HL-60 (cell line): ENCODE measurements at regions not wholly inside any gene's neighbourhood (a gene's known extent, or its start where the extent isn't known, plus 50 kb on each side); places are given as distances from the start of the nearest gene placed in this dataset.

Source experiments
- DNase-seq, 2 experiments: peaks; one replicate each; pipeline ENCODE4 v3.0.0-alpha.2; 2010 to 2020; ENCODE audit warnings: low read depth in 1 of 2, low spot score in 1 of 2
- H3K27ac ChIP-seq: fragments of 250-450 bp; sonication (Bioruptor Pico); replicated peaks from 2 replicates; pipeline ENCODE4 v1.5.1; 2020; ENCODE audit warnings: mild to moderate bottlenecking, moderate library complexity
- H3K27me3 ChIP-seq: fragments of 250-450 bp; sonication (Bioruptor Pico); 2 replicates; pipeline ENCODE4 v1.5.1; 2021; ENCODE audit warnings: mild to moderate bottlenecking, moderate library complexity; ENCODE audit not compliant: insufficient read depth, poor library complexity, severe bottlenecking
- H3K4me3 ChIP-seq: replicated peaks from 2 replicates; pipeline ENCODE4 v1.5.1; 2011; ENCODE audit warnings: mild to moderate bottlenecking, control low read depth, low read length; ENCODE audit not compliant: insufficient read depth
- GABPA ChIP-seq: IDR thresholded peaks from 2 replicates; pipeline ENCODE4 v1.6.1; 2012; ENCODE audit warnings: low read depth
- POLR2AphosphoS5 ChIP-seq: IDR thresholded peaks from 2 replicates; pipeline ENCODE4 v1.6.1; 2012; ENCODE audit warnings: low read depth
- REST ChIP-seq: IDR thresholded peaks from 2 replicates; pipeline ENCODE4 v1.6.1; 2012; ENCODE audit warnings: low read depth; ENCODE audit not compliant: insufficient replicate concordance
- SPI1 ChIP-seq: IDR thresholded peaks from 2 replicates; pipeline ENCODE4 v1.6.1; 2012; ENCODE audit warnings: low read depth, mild to moderate bottlenecking, borderline replicate concordance
- TF ChIP-seq, protein P1 (sequence below): IDR thresholded peaks from one replicate; pipeline ENCODE4 v1.5.1; 2011; ENCODE audit warnings: low read length, control low read depth, inconsistent platforms; ENCODE audit not compliant: insufficient read depth

DNA sequence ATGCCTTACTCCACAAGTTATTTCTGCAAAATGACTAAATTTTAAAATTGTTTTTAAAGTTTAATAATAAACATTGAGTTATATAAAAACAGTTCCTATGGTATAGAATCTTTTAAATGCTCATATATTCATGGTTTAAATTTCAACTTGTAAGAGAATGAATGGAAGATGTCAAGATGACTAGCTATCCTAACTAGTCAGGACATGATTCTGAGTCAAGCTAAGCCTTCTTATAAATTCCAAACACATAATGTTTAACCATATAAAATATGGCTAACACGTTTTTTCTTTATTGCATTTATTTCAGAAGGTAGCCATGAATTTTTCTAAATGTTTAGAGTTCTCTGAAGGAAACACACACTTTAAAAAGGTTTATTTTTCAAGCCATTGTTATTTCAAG lies 320.4 kb downstream of the CBLN2 start:
- Histone ChIP-seq H3K27ac (no peak overlapping the region), H3K4me3 (no peak overlapping the region), H3K27me3 (no peaks in the 10 kb centered on the region)
- DNase-seq, result no peak
- TF ChIP-seq REST (no peak), GABPA (no peak)
- TF ChIP-seq, protein P1, sequence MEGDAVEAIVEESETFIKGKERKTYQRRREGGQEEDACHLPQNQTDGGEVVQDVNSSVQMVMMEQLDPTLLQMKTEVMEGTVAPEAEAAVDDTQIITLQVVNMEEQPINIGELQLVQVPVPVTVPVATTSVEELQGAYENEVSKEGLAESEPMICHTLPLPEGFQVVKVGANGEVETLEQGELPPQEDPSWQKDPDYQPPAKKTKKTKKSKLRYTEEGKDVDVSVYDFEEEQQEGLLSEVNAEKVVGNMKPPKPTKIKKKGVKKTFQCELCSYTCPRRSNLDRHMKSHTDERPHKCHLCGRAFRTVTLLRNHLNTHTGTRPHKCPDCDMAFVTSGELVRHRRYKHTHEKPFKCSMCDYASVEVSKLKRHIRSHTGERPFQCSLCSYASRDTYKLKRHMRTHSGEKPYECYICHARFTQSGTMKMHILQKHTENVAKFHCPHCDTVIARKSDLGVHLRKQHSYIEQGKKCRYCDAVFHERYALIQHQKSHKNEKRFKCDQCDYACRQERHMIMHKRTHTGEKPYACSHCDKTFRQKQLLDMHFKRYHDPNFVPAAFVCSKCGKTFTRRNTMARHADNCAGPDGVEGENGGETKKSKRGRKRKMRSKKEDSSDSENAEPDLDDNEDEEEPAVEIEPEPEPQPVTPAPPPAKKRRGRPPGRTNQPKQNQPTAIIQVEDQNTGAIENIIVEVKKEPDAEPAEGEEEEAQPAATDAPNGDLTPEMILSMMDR, result no peak

- Histone ChIP-seq H3K27ac (no peak overlapping the region), H3K27me3 (no peaks in the 10 kb centered on the region), H3K4me3 (no peak overlapping the region)
- no peak for DNase-seq
- no peak for TF ChIP-seq POLR2AphosphoS5
- no peak for TF ChIP-seq REST
- TF ChIP-seq SPI1, result no peak
- TF ChIP-seq, protein P1, result no peak
- no peak for TF ChIP-seq GABPA
Observed at GRCh38 chr18:72208920-72209676, 335.0 kb downstream of the CBLN2 start.

DNA sequence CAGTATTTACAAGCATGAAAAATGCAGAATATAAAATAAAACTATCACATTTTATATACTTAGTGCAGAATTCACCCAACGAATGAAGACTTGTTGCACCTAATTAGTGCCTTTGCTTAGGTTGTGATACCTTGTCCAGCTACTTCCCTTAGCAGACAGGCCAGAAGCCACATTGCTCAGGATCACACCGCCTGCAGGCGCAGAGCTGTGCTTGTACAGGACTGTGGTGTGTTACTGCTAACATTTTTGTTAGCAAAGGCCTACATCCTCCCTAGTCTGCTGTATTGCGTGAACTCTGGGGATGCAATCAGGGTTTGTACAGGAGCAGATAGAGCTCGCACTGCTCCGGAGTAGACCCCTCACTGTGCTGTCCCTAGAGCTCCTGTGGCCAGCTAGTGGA lies 336.9 kb downstream of the CBLN2 start:
- Histone ChIP-seq H3K27me3 (no peaks in the 10 kb centered on the region), H3K27ac (no peak overlapping the region), H3K4me3 (no peak overlapping the region)
- no peak for DNase-seq
- TF ChIP-seq, protein P1, result no peak
- TF ChIP-seq SPI1 (no peak), REST (no peak), POLR2AphosphoS5 (no peak), GABPA (no peak)
